NCI-H1930 (cell line): ENCODE measurements at regions not wholly inside any gene's neighbourhood (a gene's known extent, or its start where the extent isn't known, plus 50 kb on each side); places are given as distances from the start of the nearest gene placed in this dataset.

Source experiments
- DNase-seq, 2 experiments: peaks; one replicate each; lab custom pipeline; 2025; lab: John Stamatoyannopoulos, UW

DNA sequence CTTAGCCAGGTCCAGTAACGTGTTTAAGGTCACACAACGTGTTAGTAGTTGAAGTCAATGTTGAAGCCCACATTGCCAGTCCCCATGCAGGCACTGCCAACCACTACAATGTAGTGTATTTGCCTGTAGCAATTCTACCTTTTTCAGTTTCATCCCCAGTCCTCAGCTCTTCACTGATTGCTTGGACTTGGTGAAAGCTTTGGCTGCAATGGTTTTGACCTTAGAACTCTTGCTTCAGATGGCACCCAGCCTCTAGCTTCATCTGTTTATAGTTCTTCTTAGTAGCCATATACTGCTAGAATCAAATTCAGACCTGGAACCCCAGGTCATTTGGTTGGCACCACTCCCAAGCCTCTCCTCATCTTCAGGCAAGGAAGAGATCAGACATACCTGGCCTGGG, 345.4 kb upstream of the SEMA6D start:
- DNase-seq: no peak

DNA sequence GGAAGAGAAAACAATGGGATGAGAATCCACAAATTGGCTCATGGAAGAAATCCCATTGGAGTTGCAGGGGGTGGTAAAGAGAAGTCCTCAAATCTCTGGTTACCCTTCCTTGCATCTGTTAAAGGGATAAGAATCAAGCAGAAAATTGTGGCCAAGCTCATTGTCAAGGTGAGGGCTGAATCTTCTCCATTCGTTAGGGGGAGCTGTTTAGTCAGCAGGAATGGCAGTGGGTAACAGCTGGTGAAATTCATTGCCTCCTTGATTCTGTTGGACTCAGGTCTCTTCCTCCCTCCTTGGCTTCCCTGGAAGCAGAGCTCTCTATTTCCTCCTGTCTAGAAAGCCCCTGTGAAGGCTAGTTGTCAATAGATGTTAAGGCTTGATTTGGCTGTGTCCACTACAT, 343.1 kb upstream of the SEMA6D start:
- no peak for DNase-seq

DNA sequence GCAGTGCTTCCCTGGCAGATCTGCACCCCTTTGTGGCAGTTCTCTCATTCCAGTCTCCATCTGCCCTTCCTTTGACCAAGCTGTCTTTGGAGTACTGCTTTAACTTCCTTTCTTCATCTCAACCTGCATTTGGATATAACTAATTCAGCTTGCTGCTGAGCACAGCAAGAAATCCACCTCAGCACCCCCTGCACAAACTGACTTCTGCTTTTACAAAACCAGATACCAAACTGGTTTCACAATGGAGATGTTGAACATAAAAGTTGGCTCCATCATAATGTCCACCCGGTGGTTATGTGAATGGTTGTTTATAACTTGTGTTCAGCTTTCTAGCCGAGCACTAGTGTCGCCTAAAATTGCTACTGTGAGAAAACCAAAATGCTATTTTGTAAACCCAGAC, 341.1 kb upstream of the SEMA6D start:
- no peak for DNase-seq

DNA sequence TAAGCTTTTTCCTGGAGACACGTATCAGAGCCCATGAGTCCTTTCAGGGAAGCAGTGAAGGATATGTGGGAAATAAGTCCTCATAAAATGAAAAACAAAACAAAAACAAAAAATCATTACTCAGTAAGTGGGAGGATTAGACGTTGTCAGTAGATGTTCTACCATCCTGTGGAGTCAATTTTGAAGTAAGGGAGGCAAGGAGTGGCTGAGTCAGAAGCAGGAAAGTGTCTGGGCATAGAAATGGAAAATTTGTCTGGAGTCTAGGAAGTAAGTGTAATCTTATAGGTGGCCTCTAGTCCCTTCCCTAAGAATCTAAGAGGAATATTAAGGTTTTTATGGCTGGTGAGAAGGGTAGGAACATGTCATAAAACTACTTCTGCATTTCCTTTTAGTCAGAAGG, 339.8 kb upstream of the SEMA6D start:
- no peak for DNase-seq

- no peak for DNase-seq
Measured at GRCh38 chr15:47378527-47378926, 338.8 kb upstream of the SEMA6D start.

- no peak for DNase-seq
Measured at GRCh38 chr15:47383102-47383501, 334.2 kb upstream of the SEMA6D start.

DNA sequence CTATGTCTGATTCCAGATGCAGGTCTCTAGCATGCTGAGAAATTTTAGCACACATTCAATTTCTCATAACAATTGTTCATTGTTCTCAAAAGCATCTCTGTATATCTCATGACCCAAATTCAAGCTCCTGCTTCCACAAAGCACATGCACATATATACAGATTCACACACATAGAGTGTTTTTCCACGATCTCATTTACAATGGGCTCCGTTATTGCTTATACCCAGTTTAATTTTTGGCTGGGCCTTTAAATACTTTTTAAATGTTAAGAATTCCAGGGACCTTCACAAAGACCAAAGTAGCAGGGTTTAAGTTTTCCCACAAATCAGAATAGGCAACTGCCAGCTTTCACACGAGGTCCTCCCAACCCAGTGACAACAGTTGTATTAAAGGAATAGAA, 333.5 kb upstream of the SEMA6D start:
- no peak for DNase-seq

- DNase-seq: no peak
Measured at GRCh38 chr15:47384341-47384740, 333.0 kb upstream of the SEMA6D start.

GRCh38 chr15:47384776-47385175, 332.5 kb upstream of the SEMA6D start:
- DNase-seq: no peak

- DNase-seq: no peak
Measured at GRCh38 chr15:47386459-47386858, 330.8 kb upstream of the SEMA6D start.

DNA sequence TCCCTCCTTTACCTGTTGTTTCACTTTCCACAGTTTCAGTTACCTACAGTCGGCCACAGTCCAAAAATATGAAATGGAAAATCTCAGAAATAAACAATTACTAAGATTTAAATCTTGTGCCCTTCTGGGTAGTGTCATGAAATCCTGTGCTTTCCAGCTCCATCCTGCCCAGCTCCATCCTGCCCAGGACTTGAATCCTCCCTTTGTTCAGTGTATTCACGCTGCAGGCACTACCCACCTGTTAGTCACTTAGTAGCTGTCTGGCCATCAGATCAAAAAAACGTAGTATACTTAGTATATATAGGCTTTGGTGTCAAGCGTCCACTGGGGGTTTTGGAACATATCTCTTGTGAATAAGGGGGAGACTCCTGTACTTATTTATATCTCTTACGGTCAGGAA, 329.0 kb upstream of the SEMA6D start:
- no peak for DNase-seq

- no peak for DNase-seq
Measured at GRCh38 chr15:47390208-47390765, 327.0 kb upstream of the SEMA6D start.

- DNase-seq: no peak
Measured at GRCh38 chr15:47394286-47394809, 323.0 kb upstream of the SEMA6D start.

DNA sequence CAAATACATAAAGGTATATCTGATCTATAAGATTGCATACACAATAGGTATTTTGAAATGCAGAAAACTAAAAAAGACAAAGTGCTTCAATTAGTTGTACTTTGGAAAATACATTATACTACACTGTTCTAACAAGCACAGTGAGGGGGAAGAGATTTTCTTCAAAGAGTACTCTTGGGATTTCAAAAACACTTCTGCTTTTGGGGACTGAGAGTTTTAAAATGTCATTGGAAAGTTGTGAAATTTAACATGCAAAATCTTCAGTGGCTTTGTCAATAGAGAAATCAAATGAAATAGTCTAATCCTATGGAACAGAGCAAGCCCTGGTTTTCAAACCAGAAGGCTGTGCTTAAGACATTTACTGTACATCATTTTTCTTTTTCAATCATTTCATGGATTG, 322.2 kb upstream of the SEMA6D start:
- DNase-seq: no peak

DNA sequence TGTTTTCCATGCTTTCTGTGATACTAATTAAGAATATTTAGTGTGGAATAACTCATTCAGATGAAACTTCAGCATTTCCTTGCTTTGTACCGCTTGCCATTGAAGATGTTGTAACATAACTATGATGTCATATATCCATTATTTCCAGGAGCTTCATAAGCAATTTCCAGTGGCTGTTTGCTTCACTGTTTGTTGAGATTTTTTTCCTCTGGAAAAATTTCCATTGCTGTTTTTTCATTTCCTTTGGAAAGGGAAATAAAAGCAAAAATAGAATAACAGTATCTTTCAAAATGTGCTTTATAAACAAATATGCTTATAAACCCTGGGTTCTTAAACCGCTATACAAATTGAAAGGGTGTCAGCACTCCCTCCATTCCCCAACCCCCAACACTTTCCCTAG, 319.6 kb upstream of the SEMA6D start:
- DNase-seq: no peak

DNA sequence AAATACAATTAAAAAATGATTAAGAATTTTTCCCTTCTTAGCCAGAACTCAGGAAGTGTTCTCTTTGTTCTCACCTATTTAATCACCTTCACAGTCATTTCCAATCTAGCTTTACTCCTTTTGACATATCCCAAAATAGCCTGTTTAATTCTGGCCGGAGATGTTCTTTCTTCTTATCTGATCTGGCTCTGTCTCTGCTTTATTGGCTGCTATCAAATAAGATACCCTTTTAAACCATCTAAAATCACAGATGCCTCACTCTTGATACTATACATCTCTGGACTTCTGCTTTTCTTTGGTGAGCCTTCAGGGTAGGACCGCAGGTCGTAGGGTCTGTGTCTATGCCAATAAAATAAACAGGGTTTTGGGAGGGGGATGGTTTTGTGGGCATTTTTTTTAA, 319.2 kb upstream of the SEMA6D start:
- no peak for DNase-seq

GRCh38 chr15:47398594-47398993, 318.7 kb upstream of the SEMA6D start:
- DNase-seq: no peak

- DNase-seq: no peak
Measured at GRCh38 chr15:47399100-47399499, 318.2 kb upstream of the SEMA6D start.

DNA sequence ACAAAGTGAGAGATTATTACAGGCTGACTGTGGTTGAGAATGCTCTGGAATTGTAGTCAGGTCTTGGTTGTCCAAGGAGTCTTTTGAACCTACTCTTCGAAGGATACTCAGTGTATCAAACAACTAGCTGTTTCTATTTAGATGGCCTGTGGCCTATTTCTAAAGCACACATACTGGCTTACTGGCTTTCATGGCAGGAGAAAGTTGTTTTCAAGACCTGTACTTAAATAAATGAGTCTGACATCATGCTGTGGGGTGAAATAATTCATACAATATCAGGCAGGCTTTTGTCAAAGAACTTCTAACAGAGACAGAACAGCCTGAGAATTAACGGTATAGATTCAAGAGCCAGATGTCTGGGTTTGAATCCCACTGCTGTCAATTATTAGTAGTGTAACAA, 316.7 kb upstream of the SEMA6D start:
- no peak for DNase-seq

- DNase-seq: no peak
Measured at GRCh38 chr15:47401427-47401826, 315.9 kb upstream of the SEMA6D start.

DNA sequence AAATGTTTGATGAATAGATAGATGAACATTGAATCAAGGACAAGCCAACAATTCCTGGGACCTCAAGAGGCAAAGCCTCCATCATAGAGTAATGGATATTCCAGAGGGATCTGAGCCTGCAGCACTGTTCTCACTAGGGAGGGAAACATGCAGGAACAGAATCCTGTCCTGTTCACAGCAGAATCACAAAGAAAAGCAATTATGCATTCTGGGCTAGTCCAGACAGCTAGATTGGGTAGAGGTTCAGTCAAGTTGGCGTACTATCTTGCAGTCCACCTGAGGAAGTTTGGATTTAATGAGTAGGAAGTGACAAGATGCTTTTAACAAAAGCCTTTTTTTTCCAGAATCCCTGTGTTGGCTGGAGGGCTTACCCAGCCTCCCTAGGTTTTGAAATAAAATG, 314.5 kb upstream of the SEMA6D start:
- DNase-seq: no peak

- no peak for DNase-seq
Measured at GRCh38 chr15:47404877-47405276, 312.4 kb upstream of the SEMA6D start.

DNA sequence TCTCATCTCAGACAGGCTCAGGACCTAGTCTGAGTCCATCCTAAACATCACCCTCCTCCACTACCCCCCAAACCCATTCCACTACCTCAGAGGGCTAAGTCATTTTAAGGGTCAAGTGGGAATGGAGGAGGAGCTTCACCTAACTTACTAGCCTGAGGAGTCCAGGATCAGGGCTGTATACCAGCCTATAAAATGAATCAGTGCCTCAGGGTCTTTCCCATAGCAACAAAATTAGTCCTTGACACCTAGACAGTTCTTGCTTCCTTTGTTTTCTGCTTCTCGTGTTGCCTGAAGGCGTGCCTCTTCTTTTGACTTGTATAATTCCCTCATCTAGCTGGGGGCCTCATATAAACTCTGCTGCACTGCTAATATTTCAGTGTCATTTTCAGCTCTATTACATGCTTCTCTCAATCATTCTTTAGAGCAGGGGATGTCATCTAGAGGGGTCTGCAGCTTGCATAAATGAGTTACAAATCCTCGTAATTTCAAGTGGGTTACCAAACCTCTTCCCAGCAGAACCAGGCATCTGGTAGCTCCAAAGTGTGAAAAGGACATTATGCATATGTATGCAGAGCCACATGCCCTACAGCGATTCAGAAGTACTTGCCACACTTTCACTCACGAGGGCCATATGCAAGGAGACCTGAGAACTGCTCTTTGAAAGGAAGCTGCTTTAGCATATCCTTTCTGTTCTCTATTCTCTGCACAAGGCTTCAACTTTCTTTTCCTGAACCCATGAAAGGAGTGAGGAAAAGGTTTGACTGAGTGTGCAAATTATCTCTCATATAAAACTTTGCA, 311.7 kb upstream of the SEMA6D start:
- no peak for DNase-seq

- DNase-seq: no peak
Measured at GRCh38 chr15:47407692-47408091, 309.6 kb upstream of the SEMA6D start.
